ENCODE measurements at regions not wholly inside any gene's neighbourhood (a gene's known extent, or its start where the extent isn't known, plus 50 kb on each side); places are given as distances from the start of the nearest gene placed in this dataset.
"Not testable (repeated sequence)": the region's sequence is repeated elsewhere in the genome, so short reads cannot be mapped to it uniquely, and the experiment has no call there.

GRCh38 chr5:27095761-27096160 lies 57.4 kb upstream of the CDH9 start:
- H3K4me1 Mint-ChIP-seq; intact Hi-C loops (cut with micrococcal nuclease); POLR2A ChIA-PET (ENCODE audit: partially characterized antibody); CTCF ChIA-PET (ENCODE audit: partially characterized antibody); DNase-seq; H3K27ac ChIP-seq (ENCODE audit: low read depth, low read length); H3K27me3 Mint-ChIP-seq; H3K4me1 ChIP-seq (ENCODE audit: insufficient read depth, low read length); H3K36me3 ChIP-seq (ENCODE audit: insufficient read depth, low read length); H3K27ac Mint-ChIP-seq; H3K4me3 Mint-ChIP-seq; H3K27me3 ChIP-seq (ENCODE audit: insufficient read depth, low read length); H3K4me3 ChIP-seq (ENCODE audit: low read length in 2 of 2); H3K36me3 Mint-ChIP-seq; H3K9me3 ChIP-seq (ENCODE audit: control insufficient read depth in 1 of 2, low read length in 2 of 2): not testable (repeated sequence)
- H3K9me3 Mint-ChIP-seq, result peaks cover 0 to 13% (median 4%) of the 10 kb centered on the region in 8 donors

DNA sequence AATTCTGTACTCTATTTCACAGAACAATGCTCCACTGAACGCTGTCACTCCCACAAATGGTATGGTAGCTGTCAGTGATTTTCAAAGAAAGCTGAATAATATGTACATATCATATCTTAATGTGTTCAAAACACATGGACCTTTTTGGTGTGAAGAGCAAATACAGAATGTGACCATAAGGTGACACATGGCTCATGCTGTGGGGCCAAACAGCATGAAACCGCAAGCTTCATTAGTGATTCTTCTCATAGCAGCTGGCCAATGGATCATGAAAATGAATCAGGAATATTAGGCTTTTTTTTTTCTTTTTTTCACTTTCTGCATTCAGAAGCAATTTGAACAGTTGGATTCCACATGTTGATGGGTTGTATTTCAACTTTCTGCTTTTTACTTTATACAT lies 54.9 kb upstream of the CDH9 start:
- no peak overlapping the region for H3K27ac ChIP-seq (ENCODE audit: low read depth, low read length)
- no peak overlapping the region for H3K4me3 Mint-ChIP-seq
- H3K9me3 ChIP-seq (ENCODE audit: control insufficient read depth in 1 of 2, low read length in 2 of 2), result no peaks in the 10 kb centered on the region
- DNase-seq, result no peak
- CTCF ChIA-PET (ENCODE audit: partially characterized antibody), result no interaction called here
- no peaks in the 10 kb centered on the region for H3K4me1 ChIP-seq (ENCODE audit: insufficient read depth, low read length)
- intact Hi-C loops (cut with micrococcal nuclease), result no loop called here
- no peak overlapping the region for H3K27ac Mint-ChIP-seq
- no peaks in the 10 kb centered on the region for H3K36me3 ChIP-seq (ENCODE audit: insufficient read depth, low read length)
- H3K27me3 ChIP-seq (ENCODE audit: insufficient read depth, low read length), result no peaks in the 10 kb centered on the region
- H3K36me3 Mint-ChIP-seq, result no peaks in the 10 kb centered on the region
- no peak overlapping the region for H3K4me3 ChIP-seq (ENCODE audit: low read length in 2 of 2)
- no peaks in the 10 kb centered on the region for H3K4me1 Mint-ChIP-seq
- peaks cover 0 to 14% (median 5%) of the 10 kb centered on the region in 8 donors for H3K9me3 Mint-ChIP-seq
- no peaks in the 10 kb centered on the region for H3K27me3 Mint-ChIP-seq
- POLR2A ChIA-PET (ENCODE audit: partially characterized antibody), result no interaction called here

GRCh38 chr5:27091858-27092257 lies 53.5 kb upstream of the CDH9 start:
- Histone ChIP-seq H3K9me3 (ENCODE audit: control insufficient read depth in 1 of 2, low read length in 2 of 2) (no peaks in the 10 kb centered on the region), H3K27ac (ENCODE audit: low read depth, low read length) (no peak overlapping the region), H3K36me3 (ENCODE audit: insufficient read depth, low read length) (no peaks in the 10 kb centered on the region), H3K27me3 (ENCODE audit: insufficient read depth, low read length) (no peaks in the 10 kb centered on the region), H3K4me1 (ENCODE audit: insufficient read depth, low read length) (no peaks in the 10 kb centered on the region), H3K4me3 (ENCODE audit: low read length in 2 of 2) (no peak overlapping the region)
- intact Hi-C loops (cut with micrococcal nuclease), result no loop called here
- peaks cover 0 to 11% (median 5%) of the 10 kb centered on the region in 8 donors for H3K9me3 Mint-ChIP-seq
- no peak overlapping the region for H3K27ac Mint-ChIP-seq
- no peaks in the 10 kb centered on the region for H3K27me3 Mint-ChIP-seq
- H3K36me3 Mint-ChIP-seq, result no peaks in the 10 kb centered on the region
- no peak overlapping the region for H3K4me3 Mint-ChIP-seq
- H3K4me1 Mint-ChIP-seq, result no peaks in the 10 kb centered on the region
- no peak for DNase-seq
- POLR2A ChIA-PET (ENCODE audit: partially characterized antibody), result no interaction called here
- CTCF ChIA-PET (ENCODE audit: partially characterized antibody), result no interaction called here

DNA sequence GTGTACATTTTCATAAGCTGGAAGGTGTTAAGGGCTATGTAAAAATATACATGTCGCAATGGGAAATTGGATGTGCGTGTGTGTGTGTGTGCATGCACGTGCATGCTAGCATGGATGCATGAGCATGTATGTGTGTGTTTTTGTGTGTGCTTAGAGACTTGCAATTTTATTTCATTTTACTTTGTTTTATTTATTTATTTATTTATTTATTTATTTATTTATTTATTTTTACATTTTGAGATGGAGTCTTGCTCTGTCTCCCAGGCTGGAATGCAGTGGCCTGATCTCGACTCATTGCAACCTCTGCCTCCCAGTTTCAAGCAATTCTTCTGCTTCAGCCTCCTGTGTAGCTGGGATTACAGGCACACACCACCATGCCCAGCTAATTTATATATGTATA lies 50.4 kb upstream of the CDH9 start:
- H3K27ac ChIP-seq (ENCODE audit: low read depth, low read length); H3K27ac Mint-ChIP-seq; H3K4me1 Mint-ChIP-seq; H3K36me3 Mint-ChIP-seq; H3K4me1 ChIP-seq (ENCODE audit: insufficient read depth, low read length); H3K4me3 Mint-ChIP-seq; POLR2A ChIA-PET (ENCODE audit: partially characterized antibody); intact Hi-C loops (cut with micrococcal nuclease); H3K9me3 ChIP-seq (ENCODE audit: control insufficient read depth in 1 of 2, low read length in 2 of 2); CTCF ChIA-PET (ENCODE audit: partially characterized antibody); H3K27me3 ChIP-seq (ENCODE audit: insufficient read depth, low read length); H3K27me3 Mint-ChIP-seq; H3K4me3 ChIP-seq (ENCODE audit: low read length in 2 of 2); H3K36me3 ChIP-seq (ENCODE audit: insufficient read depth, low read length); DNase-seq: not testable (repeated sequence)
- H3K9me3 Mint-ChIP-seq, result peaks cover 0 to 10% (median 3%) of the 10 kb centered on the region in 8 donors

All from CD4-positive, alpha-beta memory T cell (primary cell).